Breast epithelium (tissue), 3 donors: ENCODE measurements at regions not wholly inside any gene's neighbourhood (a gene's known extent, or its start where the extent isn't known, plus 50 kb on each side); places are given as distances from the start of the nearest gene placed in this dataset.

Experiments used
- CTCF ChIP-seq, 3 donors: fragments of 450-650 bp; IDR thresholded peaks; one replicate each; pipeline ENCODE4 v1.5.1; 2016 to 2017; ENCODE audit warnings: antibody characterized with exemption in 3 of 3, mild to moderate bottlenecking in 3 of 3, moderate library complexity in 3 of 3
- POLR2AphosphoS5 ChIP-seq, 3 donors: sonication (generic); formaldehyde crosslinking; IDR thresholded peaks; one replicate each; pipeline ENCODE4 v1.6.1; 2017; ENCODE audit warnings: antibody characterized with exemption in 3 of 3

GRCh38 chr2:22784566-22784965 is 600.4 kb upstream of the KLHL29 start:
- TF ChIP-seq CTCF (IDR thresholded peaks at IDR 0.05) (no peak), POLR2AphosphoS5 (IDR thresholded peaks at IDR 0.05) (no peak)
